Neuron (in vitro differentiated cells): ENCODE measurements at regions not wholly inside any gene's neighbourhood (a gene's known extent, or its start where the extent isn't known, plus 50 kb on each side); places are given as distances from the start of the nearest gene placed in this dataset.
"Not testable (repeated sequence)": the region's sequence is repeated elsewhere in the genome, so short reads cannot be mapped to it uniquely, and the experiment has no call there.

ENCODE experiments used
- H2AFZ ChIP-seq: one replicate; pipeline ENCODE4 v1.6.1; 2013; ENCODE audit warnings: low read depth, mild to moderate bottlenecking, inconsistent platforms, low read length, moderate library complexity
- H3K27me3 ChIP-seq: one replicate; pipeline ENCODE4 v1.6.1; 2013; ENCODE audit warnings: low read length; ENCODE audit not compliant: insufficient read depth
- H3K36me3 ChIP-seq: one replicate; pipeline ENCODE4 v1.6.1; 2013; ENCODE audit warnings: low read length; ENCODE audit not compliant: insufficient read depth
- H3K4me1 ChIP-seq: one replicate; pipeline ENCODE4 v1.6.1; 2013; ENCODE audit warnings: low read length; ENCODE audit not compliant: insufficient read depth
- H3K4me3 ChIP-seq: 2 replicates; pipeline ENCODE4 v1.5.1; 2013; ENCODE audit warnings: mild to moderate bottlenecking, low read length, moderate library complexity
- H3K9me3 ChIP-seq: one replicate; pipeline ENCODE4 v1.6.1; 2013; ENCODE audit warnings: low read length

DNA sequence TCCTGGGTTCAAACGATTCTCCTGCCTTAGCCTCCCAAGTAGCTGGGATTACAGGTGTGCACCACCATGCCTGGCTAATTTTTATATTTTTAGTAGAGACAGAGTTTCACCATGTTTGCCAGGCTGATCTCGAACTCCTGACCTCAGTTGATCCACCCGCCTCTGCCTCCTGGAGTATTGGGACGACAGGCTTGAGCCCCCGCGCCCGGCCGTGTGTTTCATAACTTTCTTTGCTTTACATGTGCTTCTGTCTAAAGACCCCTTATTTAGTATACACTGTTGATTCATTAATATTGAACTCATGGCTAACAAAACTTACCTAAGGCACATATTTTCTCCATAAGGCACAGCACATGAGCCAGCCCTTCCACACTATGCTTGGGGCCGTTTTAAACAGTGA, 125.6 kb upstream of the ATP10A start:
- not testable (repeated sequence) for H3K9me3 ChIP-seq, H3K36me3 ChIP-seq, H3K27me3 ChIP-seq, H3K4me1 ChIP-seq, H3K4me3 ChIP-seq, H2AFZ ChIP-seq

DNA sequence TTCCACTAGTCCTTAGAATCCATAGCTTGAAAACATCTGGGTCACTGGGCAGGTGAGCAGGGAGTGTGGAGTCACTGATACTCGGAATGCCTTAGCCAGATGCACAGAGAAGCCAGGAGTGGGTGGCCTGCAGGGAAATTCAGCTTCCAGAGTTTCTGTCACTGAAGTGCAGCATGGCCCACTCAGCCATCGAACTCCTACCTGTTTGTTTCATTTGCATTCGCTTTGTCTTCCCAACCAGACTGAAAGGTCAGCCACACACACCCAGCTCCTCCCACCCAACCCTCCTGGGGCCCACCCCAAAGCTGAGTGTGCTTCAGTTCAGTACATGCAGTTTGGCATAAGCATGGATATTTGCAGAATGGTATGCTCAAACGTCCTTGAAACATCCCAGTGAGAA, 124.5 kb upstream of the ATP10A start:
- no peaks in the 10 kb centered on the region for H3K36me3 ChIP-seq
- H3K27me3 ChIP-seq: no peaks in the 10 kb centered on the region
- no peak overlapping the region for H2AFZ ChIP-seq
- no peak overlapping the region for H3K4me3 ChIP-seq
- H3K9me3 ChIP-seq: no peaks in the 10 kb centered on the region
- peaks cover 7% of the 10 kb centered on the region for H3K4me1 ChIP-seq

DNA sequence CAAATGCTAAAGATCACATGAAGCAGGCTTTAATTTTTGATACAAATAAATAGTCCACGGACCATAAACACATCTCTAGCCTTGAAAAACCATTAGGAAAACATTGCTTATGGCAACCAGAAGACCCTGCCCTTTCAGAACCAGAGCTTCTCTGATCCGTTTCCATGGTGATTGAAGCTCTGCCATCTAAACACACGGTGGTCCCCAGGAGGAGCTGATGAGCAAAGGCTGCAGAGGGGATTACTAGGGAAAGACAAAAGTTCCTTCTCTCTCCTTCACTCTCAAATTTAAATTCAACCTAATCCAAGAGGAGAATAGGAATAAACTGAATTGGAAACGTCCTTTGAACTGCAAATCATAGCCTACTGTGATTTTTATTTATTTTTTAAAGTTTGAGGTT, 122.0 kb upstream of the ATP10A start:
- no peaks in the 10 kb centered on the region for H3K27me3 ChIP-seq
- H2AFZ ChIP-seq: no peak overlapping the region
- no peak overlapping the region for H3K4me3 ChIP-seq
- no peaks in the 10 kb centered on the region for H3K9me3 ChIP-seq
- H3K4me1 ChIP-seq: peaks cover 7% of the 10 kb centered on the region
- H3K36me3 ChIP-seq: no peaks in the 10 kb centered on the region

DNA sequence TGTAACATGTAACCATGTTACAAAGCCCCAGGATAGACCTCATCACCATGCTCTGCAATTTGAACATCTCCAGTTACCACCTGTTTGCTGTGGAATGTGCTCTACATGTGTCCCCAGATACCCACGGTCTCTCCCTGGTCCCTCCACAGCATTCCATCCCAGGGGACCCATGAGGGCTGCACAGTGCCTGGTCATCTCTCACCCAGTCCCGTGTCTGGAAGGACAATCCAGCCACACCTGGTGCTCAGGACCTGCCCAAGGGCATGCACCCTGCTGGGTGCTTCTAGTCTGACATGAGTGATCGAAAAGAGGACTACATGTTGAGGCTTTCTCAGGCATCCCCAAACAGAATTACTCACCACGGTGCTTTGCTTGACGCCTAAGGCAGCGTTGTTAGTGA, 119.6 kb upstream of the ATP10A start:
- no peaks in the 10 kb centered on the region for H3K36me3 ChIP-seq
- H3K4me3 ChIP-seq: no peak overlapping the region
- no peaks in the 10 kb centered on the region for H3K9me3 ChIP-seq

DNA sequence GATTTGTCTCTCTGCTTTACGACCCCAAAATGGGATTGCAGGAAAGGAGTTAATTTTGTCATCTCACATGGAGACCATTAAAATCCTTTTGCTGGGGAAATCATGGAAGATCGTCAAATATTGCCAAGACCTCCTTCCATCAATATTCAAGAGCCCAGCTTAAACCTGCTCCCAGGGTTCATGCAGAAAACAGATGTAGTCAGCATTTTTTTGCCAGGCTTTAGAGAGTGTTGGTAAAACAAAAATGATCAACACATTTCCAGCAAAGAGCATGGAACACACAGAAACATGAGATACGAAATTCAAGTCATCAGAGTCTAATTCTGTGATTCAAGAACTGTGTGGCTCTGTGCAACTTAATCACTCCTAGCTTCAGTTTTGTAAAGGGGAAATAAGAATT, 118.0 kb upstream of the ATP10A start:
- no peaks in the 10 kb centered on the region for H3K9me3 ChIP-seq
- no peaks in the 10 kb centered on the region for H3K27me3 ChIP-seq
- H3K36me3 ChIP-seq: no peaks in the 10 kb centered on the region
- H2AFZ ChIP-seq: no peak overlapping the region
- no peak overlapping the region for H3K4me3 ChIP-seq
- H3K4me1 ChIP-seq: peaks cover 7% of the 10 kb centered on the region

More for the DNA sequence above, 119.6 kb upstream of the ATP10A start:
- Histone ChIP-seq H3K27me3 (no peaks in the 10 kb centered on the region), H3K4me1 (peaks cover 7% of the 10 kb centered on the region), H2AFZ (no peak overlapping the region)

DNA sequence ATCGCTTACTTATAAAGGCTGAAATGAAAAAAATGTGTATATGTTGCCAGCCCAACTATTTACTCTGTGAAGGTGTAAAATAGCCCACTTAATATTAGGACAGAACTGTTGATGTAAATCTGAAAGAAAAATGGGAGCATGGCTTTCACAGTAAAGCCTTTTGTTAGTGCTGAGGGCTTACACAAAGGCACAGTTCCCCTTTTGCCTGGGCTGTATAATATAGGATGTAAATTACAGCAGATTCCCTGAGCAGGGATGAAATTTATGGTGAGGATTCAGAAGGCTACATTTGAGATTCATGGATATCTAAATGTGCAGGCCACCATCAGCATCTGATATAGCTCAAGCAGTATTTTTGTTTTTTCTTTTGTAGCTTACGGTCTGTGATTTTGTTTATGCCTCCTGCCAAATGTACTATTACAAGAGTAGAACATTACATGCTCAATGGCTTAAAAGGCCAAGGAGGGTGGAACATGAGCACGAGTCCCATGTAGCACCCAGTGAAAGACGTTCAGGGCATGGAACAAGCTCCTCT, 109.1 kb upstream of the ATP10A start:
- no peak overlapping the region for H3K4me3 ChIP-seq
- no peaks in the 10 kb centered on the region for H3K27me3 ChIP-seq
- H2AFZ ChIP-seq: peak overlapping the region; percentile 23
- H3K9me3 ChIP-seq: no peaks in the 10 kb centered on the region
- peaks cover 22% of the 10 kb centered on the region for H3K4me1 ChIP-seq
- no peaks in the 10 kb centered on the region for H3K36me3 ChIP-seq

DNA sequence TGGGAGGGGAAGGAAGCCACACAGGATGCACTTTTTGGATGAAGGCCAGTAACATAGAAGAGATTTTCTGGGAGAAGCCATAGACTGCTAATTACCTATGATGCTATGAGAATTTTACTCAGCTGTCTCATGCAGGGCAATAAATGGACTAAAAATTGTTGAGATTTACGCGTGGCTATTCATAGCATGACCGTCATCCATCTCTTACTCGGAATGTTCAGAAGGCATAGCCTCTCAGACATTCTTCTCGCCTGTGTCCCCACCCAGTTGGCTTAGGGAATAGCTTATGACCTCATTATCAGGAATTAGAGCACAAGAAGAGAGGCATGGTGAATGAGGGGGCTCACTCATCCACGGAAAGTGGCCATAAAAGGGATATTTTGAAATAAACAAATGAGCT, 107.9 kb upstream of the ATP10A start:
- Histone ChIP-seq H3K27me3 (no peaks in the 10 kb centered on the region), H2AFZ (no peak overlapping the region), H3K4me3 (no peak overlapping the region), H3K36me3 (no peaks in the 10 kb centered on the region), H3K9me3 (no peaks in the 10 kb centered on the region), H3K4me1 (peaks cover 25% of the 10 kb centered on the region)

DNA sequence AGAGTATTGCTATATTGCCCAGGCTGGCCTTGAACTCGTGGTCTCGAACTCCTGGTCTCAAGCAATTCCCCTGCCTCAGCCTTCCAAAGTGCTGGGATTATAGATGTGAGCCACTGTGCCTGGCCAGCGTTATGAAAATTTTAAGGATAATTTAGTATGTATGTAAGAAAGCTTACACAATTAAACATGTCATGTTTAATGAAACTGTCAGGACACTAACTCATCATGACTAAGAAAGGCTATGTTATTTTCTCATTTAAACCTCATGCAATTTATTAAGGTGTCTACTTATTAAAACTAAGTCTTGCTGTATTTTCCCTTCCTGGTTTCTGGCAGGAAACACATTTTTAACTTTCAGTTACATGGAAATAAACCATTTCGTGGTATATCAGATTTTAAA, 106.8 kb upstream of the ATP10A start:
- Histone ChIP-seq H3K4me3 (no peak overlapping the region), H2AFZ (no peak overlapping the region), H3K9me3 (no peaks in the 10 kb centered on the region), H3K27me3 (no peaks in the 10 kb centered on the region), H3K4me1 (peaks cover 34% of the 10 kb centered on the region), H3K36me3 (no peaks in the 10 kb centered on the region)

DNA sequence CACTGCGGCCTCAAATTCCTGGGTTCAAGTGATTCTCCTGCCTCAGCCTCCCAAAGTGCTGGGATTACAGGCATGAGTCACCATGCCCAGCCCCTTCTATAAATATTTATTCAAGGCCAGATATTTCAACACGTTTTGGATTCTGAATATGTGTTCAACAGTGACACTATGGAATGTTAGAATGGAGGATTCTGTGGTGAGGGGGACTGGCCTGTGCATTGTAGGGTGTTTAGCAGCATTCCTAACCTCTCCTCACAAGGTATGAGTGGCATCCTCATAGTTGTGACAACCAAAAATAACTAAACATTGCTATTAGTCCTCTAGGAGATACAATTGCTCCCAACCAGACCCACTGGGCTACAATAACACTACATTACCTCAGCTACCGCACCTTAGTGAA, 104.0 kb upstream of the ATP10A start:
- no peak overlapping the region for H3K4me3 ChIP-seq
- H3K27me3 ChIP-seq: no peaks in the 10 kb centered on the region
- H3K36me3 ChIP-seq: no peaks in the 10 kb centered on the region
- H3K9me3 ChIP-seq: no peaks in the 10 kb centered on the region
- no peak overlapping the region for H2AFZ ChIP-seq
- peaks cover 24% of the 10 kb centered on the region for H3K4me1 ChIP-seq

DNA sequence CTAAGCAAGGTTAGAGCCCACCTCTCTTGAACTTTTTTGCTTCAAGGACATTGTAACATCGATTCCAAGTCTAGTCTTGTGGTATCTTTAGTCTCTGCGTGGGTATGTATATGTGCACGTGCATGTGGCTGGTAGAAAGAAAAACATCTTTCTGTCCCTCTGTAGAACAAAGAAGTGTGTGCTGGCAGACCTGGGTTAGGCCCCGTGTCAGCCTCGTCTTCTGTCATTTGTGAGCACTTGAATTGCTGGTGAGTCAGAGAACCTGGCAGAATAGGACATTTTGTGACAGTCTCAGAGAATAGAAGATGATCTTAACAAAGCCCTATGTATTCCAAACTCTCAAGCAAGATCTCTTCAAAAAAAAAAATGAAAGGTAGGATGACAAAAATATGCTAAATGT, 102.2 kb upstream of the ATP10A start:
- Histone ChIP-seq H2AFZ (no peak overlapping the region), H3K4me3 (no peak overlapping the region), H3K4me1 (peaks cover 12% of the 10 kb centered on the region), H3K9me3 (no peaks in the 10 kb centered on the region), H3K27me3 (no peaks in the 10 kb centered on the region), H3K36me3 (no peaks in the 10 kb centered on the region)

DNA sequence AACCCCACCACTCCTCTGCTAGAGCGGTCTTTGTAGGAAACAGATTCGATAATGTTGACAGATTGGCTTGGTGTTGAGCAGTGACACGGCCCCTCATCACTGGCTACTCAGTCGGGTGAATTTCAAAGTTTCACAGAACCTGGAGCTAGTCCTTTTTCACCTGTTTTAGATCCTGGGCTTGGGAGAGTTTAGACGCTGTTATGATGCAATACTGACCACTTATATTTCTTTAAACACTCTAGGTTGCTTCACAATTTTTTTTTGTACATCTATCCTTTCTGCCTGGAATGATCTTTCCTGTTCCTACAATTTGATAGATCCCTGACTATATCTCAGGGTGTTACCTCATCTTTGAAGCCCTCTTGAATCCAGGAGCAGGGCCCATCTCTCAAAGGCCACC, 97.1 kb upstream of the ATP10A start:
- Histone ChIP-seq H2AFZ (no peak overlapping the region), H3K4me3 (no peak overlapping the region), H3K27me3 (no peaks in the 10 kb centered on the region), H3K36me3 (no peaks in the 10 kb centered on the region), H3K4me1 (peaks cover 1% of the 10 kb centered on the region), H3K9me3 (no peaks in the 10 kb centered on the region)

DNA sequence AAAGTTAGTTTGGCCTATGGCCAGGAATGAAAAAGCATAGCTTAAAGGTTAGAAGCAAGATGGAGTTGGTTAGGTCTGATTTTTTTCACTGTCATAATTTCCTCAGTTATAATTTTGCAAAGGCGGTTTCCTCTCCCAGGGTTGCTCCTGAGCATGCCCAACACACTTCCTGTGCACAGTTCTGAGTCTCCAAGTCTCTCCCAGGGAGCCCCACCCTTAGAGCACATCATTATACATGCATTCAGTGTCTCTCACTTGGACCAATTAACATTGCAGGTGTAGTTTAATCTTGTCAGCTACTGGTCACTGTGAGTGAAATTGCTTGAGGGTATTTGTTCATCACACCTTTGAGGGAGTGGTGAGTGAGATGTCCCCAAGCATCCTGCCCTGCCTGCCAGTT, 96.0 kb upstream of the ATP10A start:
- Histone ChIP-seq H3K9me3 (no peaks in the 10 kb centered on the region), H2AFZ (no peak overlapping the region), H3K27me3 (no peaks in the 10 kb centered on the region), H3K4me1 (no peaks in the 10 kb centered on the region), H3K36me3 (no peaks in the 10 kb centered on the region), H3K4me3 (no peak overlapping the region)

DNA sequence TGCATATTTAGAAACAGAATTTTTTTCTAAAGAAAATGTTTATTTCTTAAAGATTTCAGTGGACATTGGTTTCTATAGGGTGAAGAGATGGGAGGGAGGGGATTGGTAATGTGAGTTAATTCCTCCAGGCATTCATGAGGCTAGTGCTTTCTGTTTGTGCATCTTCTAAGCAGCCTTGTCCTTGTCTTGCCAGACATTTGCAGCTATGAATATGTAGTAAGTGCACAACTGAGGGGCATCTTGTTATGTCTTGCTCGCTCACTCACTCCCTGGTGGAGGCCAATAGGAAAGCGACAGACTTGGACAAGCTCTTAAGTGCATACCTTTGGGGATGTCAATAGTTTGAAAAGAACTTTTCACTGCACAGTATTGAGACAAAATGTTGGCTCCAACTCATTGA, 92.5 kb upstream of the ATP10A start:
- Histone ChIP-seq H3K4me3 (no peak overlapping the region), H3K36me3 (no peaks in the 10 kb centered on the region), H3K9me3 (no peaks in the 10 kb centered on the region), H3K4me1 (no peaks in the 10 kb centered on the region), H2AFZ (no peak overlapping the region), H3K27me3 (no peaks in the 10 kb centered on the region)

DNA sequence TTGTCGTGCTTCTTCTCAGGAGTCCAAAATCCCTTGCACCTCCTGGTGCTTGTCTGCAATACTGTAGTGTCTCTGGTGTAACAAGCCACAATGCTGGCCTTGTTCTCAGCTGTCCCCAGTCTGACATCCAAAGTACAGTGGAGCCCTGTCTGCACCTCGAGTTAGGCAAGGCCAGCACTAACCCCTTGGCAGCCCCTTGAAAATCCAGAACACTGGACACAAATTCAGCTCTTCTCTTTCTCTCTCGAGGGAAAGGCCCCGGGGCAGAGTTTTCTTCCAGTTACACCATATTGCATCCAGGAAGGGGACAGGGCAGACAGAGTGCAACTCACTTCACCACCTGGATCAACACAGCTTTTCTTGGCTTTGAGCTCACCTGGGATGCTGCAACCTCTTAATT, 91.3 kb upstream of the ATP10A start:
- Histone ChIP-seq H3K4me1 (no peaks in the 10 kb centered on the region), H2AFZ (no peak overlapping the region), H3K4me3 (no peak overlapping the region), H3K36me3 (no peaks in the 10 kb centered on the region), H3K9me3 (no peaks in the 10 kb centered on the region), H3K27me3 (no peaks in the 10 kb centered on the region)
